NAMALWA (cell line): ENCODE measurements at regions not wholly inside any gene's neighbourhood (a gene's known extent, or its start where the extent isn't known, plus 50 kb on each side); places are given as distances from the start of the nearest gene placed in this dataset.
A peak's percentile ranks its signal among the peaks of the same experiment; 100 is the strongest.

Experiments used
- DNase-seq: peaks from one replicate; pipeline ENCODE4 v3.0.0-alpha.2; 2015; ENCODE audit warnings: low spot score

- DNase-seq = peak; percentile 31
These were observed 60.5 kb upstream of the MEDAG start for GRCh38 chr13:30845297-30846214.

GRCh38 chr13:30846311-30846710, 59.8 kb upstream of the MEDAG start:
- DNase-seq = no peak

GRCh38 chr13:30846866-30847265, 59.2 kb upstream of the MEDAG start:
- no peak for DNase-seq

GRCh38 chr13:30847650-30848307, 58.3 kb upstream of the MEDAG start:
- peak; percentile 19 for DNase-seq

DNA sequence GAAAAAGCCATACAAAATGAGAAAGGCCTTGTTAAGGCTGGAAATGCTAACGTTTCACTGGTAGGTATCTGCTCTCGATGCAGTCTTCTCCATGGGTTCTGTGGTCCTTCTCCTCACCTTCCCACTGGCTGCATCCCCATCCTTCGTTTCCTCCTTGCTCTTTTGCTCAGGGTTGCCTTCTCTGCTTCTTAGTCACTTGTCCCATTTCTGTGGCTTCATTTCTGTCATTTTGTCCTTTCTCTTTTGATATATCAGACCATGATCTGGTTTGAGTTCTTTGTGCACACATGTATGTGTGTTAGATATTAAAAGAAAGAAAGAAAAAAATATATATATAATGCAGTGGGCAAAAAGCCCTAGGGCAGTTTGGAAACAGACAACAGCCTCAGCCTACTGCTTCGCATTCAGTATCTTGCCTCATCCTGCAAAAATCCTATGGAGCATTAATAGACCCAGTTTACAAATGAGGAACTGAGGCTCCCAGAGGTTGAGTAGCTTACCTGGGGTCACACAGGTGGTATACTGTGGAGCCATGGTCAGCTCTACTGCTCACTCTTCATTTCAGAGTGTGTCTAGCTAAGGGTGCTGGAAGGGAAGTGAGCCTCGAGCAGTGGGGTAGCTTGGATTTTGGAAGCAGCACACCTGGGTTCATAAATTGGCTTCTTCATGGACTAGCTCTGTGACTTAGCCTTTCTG, 57.6 kb upstream of the MEDAG start:
- no peak for DNase-seq

GRCh38 chr13:30849611-30850010, 56.5 kb upstream of the MEDAG start:
- no peak for DNase-seq

DNA sequence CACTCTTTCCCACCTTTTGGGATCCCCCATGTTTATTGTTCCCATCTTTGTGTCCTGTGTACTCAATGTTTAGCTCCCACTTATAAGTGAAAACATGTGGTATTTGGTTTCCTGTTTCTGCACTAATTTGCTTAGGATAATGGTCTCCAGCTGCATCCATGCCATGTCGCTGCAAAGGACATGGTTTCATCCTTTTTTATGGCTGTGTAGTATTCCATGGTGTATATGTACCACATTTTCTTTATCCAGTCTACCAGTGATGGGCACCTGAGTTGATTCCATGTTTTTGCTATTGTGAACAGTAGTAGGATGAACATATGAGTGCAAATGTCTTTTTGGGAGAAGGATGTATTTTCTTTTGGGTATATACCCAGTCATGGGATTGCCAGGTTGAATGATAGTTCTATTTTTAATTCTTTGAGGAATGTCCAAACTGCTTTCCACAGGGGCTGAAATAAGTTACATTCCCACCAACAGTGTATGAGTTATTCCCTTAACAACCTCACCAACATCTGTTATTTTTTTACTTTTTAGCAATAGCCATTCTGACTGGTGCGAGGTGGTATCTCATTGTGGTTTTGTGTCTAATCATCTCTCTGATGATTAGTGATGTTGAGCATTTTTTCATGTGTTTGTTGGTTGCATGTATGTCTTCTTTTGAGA, 55.7 kb upstream of the MEDAG start:
- no peak for DNase-seq

- DNase-seq = no peak
These were observed 55.2 kb upstream of the MEDAG start for GRCh38 chr13:30850867-30851211.

- DNase-seq = peak; percentile 33
These were observed 54.4 kb upstream of the MEDAG start for GRCh38 chr13:30851697-30852096.

- no peak for DNase-seq
These were observed 50.5 kb upstream of the MEDAG start for GRCh38 chr13:30855569-30855968.

DNA sequence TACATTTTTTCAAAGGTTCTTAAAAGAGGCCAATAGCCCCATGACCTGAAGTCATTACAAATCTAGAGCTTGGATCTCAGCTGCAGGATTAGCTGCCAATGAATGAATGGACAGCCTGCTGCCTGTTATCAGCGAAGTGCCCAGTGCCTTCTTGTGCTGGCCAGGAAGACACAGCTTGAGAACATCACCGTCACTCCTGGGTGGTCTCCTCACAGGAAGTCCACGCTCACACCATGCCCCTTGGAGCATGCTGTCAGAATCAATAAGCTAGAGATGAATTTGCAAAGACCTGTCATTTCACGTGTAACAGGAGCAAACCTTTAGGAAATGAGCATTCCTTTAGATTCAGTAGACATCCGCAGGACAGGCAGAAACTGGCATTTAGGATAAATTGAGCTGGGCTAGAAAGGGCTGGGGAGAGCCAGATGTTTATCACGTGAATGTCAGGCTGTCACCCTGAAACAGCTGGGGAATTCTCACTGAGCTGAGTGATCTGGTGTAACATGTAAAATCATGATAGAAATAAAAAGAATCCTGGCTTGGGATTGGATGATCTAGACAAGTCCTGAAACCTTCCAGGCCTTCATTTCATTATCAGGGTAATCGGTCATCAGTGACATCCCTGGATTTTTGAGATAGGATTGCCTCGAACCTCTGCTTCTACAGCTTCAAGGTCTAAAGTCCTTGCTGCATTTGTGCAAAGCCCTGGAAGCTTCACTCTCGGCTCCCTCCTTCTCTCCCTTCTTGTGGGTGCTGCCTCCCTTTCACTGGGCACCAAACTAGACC, 49.9 kb upstream of the MEDAG start:
- no peak for DNase-seq
